ENCODE measurements at regions not wholly inside any gene's neighbourhood (a gene's known extent, or its start where the extent isn't known, plus 50 kb on each side); places are given as distances from the start of the nearest gene placed in this dataset.
"Not testable (repeated sequence)": the region's sequence is repeated elsewhere in the genome, so short reads cannot be mapped to it uniquely, and the experiment has no call there.

DNA sequence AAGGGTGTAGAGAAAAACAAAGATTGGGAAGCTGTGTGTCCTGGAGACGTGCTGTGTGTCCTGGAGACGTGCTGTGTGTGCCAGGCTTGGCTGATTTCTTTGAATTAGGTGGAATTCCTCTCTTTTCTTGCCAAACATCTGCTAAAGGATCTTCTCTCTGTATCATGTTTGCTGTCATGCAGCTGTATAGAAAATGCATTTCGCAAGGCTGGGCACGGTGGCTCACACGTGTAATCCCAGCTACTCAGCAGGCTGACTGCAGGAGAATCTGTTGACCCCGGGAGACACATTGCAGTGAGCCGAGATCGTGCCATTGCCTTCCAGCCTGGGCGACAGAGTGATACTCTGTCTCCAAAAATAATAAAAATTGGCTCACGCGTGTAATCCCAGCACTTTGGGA is 187.0 kb downstream of the CRLF2 start:
- TF ChIP-seq, protein P1, sequence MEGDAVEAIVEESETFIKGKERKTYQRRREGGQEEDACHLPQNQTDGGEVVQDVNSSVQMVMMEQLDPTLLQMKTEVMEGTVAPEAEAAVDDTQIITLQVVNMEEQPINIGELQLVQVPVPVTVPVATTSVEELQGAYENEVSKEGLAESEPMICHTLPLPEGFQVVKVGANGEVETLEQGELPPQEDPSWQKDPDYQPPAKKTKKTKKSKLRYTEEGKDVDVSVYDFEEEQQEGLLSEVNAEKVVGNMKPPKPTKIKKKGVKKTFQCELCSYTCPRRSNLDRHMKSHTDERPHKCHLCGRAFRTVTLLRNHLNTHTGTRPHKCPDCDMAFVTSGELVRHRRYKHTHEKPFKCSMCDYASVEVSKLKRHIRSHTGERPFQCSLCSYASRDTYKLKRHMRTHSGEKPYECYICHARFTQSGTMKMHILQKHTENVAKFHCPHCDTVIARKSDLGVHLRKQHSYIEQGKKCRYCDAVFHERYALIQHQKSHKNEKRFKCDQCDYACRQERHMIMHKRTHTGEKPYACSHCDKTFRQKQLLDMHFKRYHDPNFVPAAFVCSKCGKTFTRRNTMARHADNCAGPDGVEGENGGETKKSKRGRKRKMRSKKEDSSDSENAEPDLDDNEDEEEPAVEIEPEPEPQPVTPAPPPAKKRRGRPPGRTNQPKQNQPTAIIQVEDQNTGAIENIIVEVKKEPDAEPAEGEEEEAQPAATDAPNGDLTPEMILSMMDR (conservative IDR thresholded peaks at IDR 0.05; ENCODE audit: low read depth, low read length), result no peak
- no peak overlapping the region for H3K4me3 ChIP-seq (ENCODE audit: low read depth, low read length)
- no peak for DNase-seq (ENCODE audit: low read depth)

DNA sequence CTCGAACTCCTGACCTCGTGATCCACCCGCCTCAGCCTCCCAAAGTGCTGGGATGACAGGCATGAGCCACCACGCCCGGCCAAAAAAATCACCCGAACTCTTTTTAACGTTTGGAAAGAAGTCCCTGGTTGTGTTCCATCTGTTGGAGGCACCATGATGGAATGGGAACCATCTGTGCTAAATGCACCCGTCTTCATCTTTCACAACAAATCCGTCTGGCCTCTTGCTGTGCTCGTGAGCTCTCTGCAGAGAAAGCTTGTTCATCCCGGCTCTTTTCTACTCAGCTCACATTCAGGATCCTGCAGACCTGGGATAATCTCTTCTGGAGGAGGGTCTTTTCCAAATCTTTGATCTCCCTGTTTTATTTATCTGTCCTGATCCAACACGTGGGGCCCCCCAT is 188.8 kb downstream of the CRLF2 start:
- DNase-seq (ENCODE audit: low read depth), result no peak
- H3K4me3 ChIP-seq (ENCODE audit: low read depth, low read length), result no peak overlapping the region
- TF ChIP-seq, protein P1 (conservative IDR thresholded peaks at IDR 0.05; ENCODE audit: low read depth, low read length), result no peak

DNA sequence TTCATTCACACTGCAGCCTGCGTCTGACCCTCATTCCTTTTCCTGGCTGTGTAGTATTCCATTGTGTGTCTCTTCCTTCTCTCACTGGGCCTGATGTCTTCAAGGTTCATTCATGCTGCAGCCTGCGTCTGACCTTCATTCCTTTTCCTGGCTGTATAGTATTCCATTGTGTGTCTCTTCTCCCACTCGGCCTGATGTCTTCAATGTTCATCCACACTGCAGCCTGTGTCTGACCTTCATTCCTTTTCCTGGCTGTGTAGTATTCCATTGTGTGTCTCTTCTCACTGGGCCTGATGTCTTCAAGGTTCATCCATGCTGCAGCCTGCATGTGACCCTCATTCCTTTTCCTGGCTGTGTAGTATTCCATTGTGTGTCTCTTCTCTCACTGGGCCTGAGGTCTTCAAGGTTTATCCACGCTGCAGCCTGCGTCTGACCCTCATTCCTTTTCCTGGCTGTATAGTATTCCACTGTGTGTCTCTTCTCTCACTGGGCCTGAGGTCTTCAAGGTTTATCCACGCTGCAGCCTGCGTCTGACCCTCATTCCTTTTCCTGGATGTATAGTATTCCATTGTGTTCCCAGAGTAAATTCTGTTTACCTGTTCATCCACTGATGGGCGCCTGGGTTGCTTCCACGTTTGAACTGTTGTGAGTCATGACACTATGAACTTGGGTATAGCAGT is 191.0 kb downstream of the CRLF2 start:
- not testable (repeated sequence) for H3K4me3 ChIP-seq (ENCODE audit: low read depth, low read length); DNase-seq (ENCODE audit: low read depth)

- no peak for DNase-seq (ENCODE audit: low read depth)
- TF ChIP-seq, protein P1 (conservative IDR thresholded peaks at IDR 0.05; ENCODE audit: low read depth, low read length), result no peak
- no peak overlapping the region for H3K4me3 ChIP-seq (ENCODE audit: low read depth, low read length)
Measured at GRCh38 chrX:1020634-1021166, 191.7 kb downstream of the CRLF2 start.

DNA sequence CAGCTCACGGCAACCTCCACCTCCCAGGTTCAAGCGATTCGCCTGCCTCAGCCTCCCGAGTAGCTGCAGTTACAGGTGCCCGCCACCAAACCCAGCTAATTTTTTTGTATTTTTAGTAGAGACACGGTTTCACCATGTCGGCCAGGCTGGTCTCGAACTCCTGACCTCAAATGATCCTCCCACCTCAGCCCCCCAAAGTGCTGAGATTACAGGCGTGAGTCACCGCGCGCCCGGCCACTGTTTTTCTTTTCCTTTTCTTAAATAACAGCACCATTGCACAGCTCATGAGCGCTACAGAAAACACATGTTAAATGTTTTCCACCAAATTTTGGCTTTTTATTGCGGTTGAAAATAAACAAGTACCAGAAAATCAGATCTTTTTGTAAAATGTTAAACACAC is 195.5 kb downstream of the CRLF2 start:
- not testable (repeated sequence) for DNase-seq (ENCODE audit: low read depth); H3K4me3 ChIP-seq (ENCODE audit: low read depth, low read length)

DNA sequence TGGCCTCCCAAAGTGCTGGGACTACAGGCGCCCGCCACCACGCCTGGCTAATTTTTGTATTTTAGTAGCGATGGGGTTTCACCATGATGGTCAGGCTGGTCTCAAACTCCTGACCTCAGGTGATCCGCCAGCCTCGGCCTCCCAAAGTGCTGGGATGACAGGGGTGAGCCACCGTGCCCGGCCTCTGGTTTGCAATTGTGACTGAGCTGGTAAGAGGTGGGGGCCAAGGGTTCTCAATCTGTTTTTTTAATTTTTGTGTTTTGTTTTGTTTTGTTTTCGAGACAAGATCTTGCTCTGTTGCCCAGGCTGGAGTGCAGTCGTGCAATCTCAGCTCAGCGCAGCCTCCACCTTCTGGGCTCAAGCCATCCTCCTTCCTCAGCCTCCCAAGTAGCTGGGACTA is 196.2 kb downstream of the CRLF2 start:
- not testable (repeated sequence) for DNase-seq (ENCODE audit: low read depth); H3K4me3 ChIP-seq (ENCODE audit: low read depth, low read length)

DNA sequence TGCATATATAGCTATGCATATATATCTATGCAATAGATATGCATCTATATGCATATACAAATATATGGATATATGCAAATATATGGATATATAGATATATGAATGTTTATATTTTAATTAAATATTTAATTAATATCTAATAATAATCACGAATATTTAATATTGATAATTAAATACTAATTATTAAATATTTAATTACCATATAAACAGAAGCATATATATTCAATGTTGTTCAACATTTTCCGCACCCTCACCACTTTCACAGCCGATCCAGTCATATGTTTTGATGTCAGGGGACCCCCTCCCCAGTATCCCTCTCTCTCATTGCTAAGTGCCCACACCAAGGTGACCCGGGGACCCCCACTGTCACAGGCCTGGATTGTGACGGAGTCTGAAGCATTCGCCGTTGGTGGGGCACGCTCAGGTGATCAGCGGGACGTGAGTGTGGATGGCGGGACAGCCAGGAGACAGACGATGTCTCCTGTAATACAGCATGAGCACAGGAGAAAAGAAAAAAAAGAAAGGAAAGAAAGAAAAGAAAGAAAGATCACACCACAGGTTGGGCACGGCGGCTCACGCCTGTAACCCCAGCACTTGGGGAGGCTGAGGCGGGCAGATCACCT is 199.7 kb downstream of the CRLF2 start:
- no peak overlapping the region for H3K4me3 ChIP-seq (ENCODE audit: low read depth, low read length)
- TF ChIP-seq, protein P1 (conservative IDR thresholded peaks at IDR 0.05; ENCODE audit: low read depth, low read length), result no peak
- DNase-seq (ENCODE audit: low read depth), result no peak

DNA sequence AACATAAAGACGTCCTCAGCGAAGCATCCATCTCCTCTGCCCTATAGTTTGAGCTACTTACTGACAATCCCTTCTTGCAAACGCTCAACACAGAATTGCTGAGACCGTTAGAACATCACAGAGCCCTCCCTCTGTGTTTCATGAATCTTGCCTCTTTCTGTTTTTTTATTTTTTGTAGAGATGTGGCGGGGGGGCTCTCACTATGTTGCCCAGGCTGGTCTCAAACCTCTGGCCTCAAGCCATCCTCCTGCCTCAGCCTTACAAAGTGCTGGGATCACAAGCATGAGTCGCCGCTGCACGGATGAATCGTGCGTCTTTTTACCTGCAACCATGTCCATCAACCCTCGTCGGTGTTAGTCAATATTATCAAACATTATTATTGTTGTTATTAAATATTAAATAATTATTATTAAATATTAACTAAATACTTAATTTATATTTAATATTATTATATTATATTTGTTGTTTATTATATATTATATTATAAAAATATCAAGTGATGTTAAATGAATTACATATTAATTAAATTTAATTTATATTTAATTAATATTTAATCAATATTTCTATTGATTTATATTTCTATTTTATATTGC is 200.7 kb downstream of the CRLF2 start:
- TF ChIP-seq, protein P1 (conservative IDR thresholded peaks at IDR 0.05; ENCODE audit: low read depth, low read length), result no peak
- H3K4me3 ChIP-seq (ENCODE audit: low read depth, low read length), result no peak overlapping the region
- no peak for DNase-seq (ENCODE audit: low read depth)
